C4-2B (cell line): ENCODE measurements at regions not wholly inside any gene's neighbourhood (a gene's known extent, or its start where the extent isn't known, plus 50 kb on each side); places are given as distances from the start of the nearest gene placed in this dataset.
"Not testable (repeated sequence)": the region's sequence is repeated elsewhere in the genome, so short reads cannot be mapped to it uniquely, and the experiment has no call there.

ENCODE experiments used
- H3K27ac ChIP-seq: fragments of 450-650 bp; 2 replicates; pipeline ENCODE4 v1.5.1; 2017
- CTCF ChIP-seq: fragments of 450-650 bp; conservative IDR thresholded peaks from 2 replicates; pipeline ENCODE4 v1.5.1; 2017; ENCODE audit warnings: mild to moderate bottlenecking
- ZFX ChIP-seq: fragments of 450-650 bp; IDR thresholded peaks from 2 replicates; pipeline ENCODE4 v1.6.1; 2017

- no peak for TF ChIP-seq CTCF
- no peak for TF ChIP-seq ZFX
- no peak overlapping the region for H3K27ac ChIP-seq
Measured at GRCh38 chr11:45733176-45733575, 67.8 kb upstream of the CHST1 start.

GRCh38 chr11:45732343-45732742 lies 66.9 kb upstream of the CHST1 start:
- H3K27ac ChIP-seq, result no peak overlapping the region
- TF ChIP-seq ZFX (no peak), CTCF (no peak)

- not testable (repeated sequence) for H3K27ac ChIP-seq
Measured at GRCh38 chr11:45731171-45731570, 65.7 kb upstream of the CHST1 start.

- TF ChIP-seq CTCF, result no peak
- no peak for TF ChIP-seq ZFX
- no peak overlapping the region for H3K27ac ChIP-seq
Measured at GRCh38 chr11:45730014-45730413, 64.6 kb upstream of the CHST1 start.

GRCh38 chr11:45726493-45727054 lies 61.2 kb upstream of the CHST1 start:
- no peak overlapping the region for H3K27ac ChIP-seq
- TF ChIP-seq ZFX (no peak), CTCF (no peak)

- no peak for TF ChIP-seq CTCF
- no peak for TF ChIP-seq ZFX
Measured at GRCh38 chr11:45725776-45726492, 60.5 kb upstream of the CHST1 start.

GRCh38 chr11:45725121-45725520 lies 59.7 kb upstream of the CHST1 start:
- H3K27ac ChIP-seq, result no peak overlapping the region
- TF ChIP-seq CTCF, result no peak
- no peak for TF ChIP-seq ZFX

More at GRCh38 chr11:45725776-45726492, 60.5 kb upstream of the CHST1 start:
- no peak overlapping the region for H3K27ac ChIP-seq

- H3K27ac ChIP-seq, result no peak overlapping the region
- TF ChIP-seq CTCF, result no peak
- no peak for TF ChIP-seq ZFX
Measured at GRCh38 chr11:45724153-45724552, 58.7 kb upstream of the CHST1 start.
